ENCODE measurements at regions not wholly inside any gene's neighbourhood (a gene's known extent, or its start where the extent isn't known, plus 50 kb on each side); places are given as distances from the start of the nearest gene placed in this dataset.
A peak's percentile ranks its signal among the peaks of the same experiment; 100 is the strongest.
"Not testable (repeated sequence)": the region's sequence is repeated elsewhere in the genome, so short reads cannot be mapped to it uniquely, and the experiment has no call there.

DNA sequence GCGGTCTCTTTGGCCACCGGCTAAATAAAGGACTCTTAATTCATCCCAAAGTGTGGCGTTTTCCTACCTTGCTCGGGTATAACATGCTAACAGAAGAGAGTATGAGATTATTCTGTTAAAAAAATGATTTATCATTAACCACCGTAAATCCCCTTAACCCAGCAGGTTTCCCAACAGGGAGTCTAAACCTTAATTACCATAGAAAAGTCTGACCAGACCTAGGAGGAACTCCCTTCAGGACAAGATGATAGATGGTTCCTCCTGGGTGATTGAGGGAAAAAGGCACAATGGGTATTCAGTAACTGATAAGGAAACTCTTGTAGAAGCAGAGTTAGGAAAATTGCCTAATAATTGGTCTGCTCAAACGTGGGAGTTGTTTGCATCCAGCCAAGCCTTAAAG, 193.7 kb downstream of the ZNF737 start:
- no peaks in the 10 kb centered on the region for H3K36me3 ChIP-seq (replicated peaks; ENCODE audit: insufficient read depth, low read length)
- no peaks in the 10 kb centered on the region for H3K9me2 ChIP-seq (replicated peaks; ENCODE audit: insufficient read depth, low read length)
- no peaks in the 10 kb centered on the region for H3K9me3 ChIP-seq (replicated peaks; ENCODE audit: insufficient read depth, low read length)
- H3K4me1 ChIP-seq (ENCODE audit: low read length) = no peaks in the 10 kb centered on the region
- no peaks in the 10 kb centered on the region for H3F3A ChIP-seq (ENCODE audit: insufficient read depth, low read length)
- H3K79me2 ChIP-seq (ENCODE audit: low read length) = no peaks in the 10 kb centered on the region
- H3K4me3 ChIP-seq (ENCODE audit: low read length) = no peak overlapping the region
- H3K27me3 ChIP-seq (replicated peaks; ENCODE audit: insufficient read depth, low read length) = no peaks in the 10 kb centered on the region
- H4K20me1 ChIP-seq (ENCODE audit: insufficient read depth, low read length) = no peaks in the 10 kb centered on the region
- H2AFZ ChIP-seq (ENCODE audit: low read length) = no peak overlapping the region
- TF ChIP-seq EZH2 (optimal IDR thresholded peaks at IDR 0.05; ENCODE audit: low read depth, low read length) = no peak
- TF ChIP-seq, protein P1, sequence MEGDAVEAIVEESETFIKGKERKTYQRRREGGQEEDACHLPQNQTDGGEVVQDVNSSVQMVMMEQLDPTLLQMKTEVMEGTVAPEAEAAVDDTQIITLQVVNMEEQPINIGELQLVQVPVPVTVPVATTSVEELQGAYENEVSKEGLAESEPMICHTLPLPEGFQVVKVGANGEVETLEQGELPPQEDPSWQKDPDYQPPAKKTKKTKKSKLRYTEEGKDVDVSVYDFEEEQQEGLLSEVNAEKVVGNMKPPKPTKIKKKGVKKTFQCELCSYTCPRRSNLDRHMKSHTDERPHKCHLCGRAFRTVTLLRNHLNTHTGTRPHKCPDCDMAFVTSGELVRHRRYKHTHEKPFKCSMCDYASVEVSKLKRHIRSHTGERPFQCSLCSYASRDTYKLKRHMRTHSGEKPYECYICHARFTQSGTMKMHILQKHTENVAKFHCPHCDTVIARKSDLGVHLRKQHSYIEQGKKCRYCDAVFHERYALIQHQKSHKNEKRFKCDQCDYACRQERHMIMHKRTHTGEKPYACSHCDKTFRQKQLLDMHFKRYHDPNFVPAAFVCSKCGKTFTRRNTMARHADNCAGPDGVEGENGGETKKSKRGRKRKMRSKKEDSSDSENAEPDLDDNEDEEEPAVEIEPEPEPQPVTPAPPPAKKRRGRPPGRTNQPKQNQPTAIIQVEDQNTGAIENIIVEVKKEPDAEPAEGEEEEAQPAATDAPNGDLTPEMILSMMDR (IDR thresholded peaks at IDR 0.05; ENCODE audit: low read length) = no peak
- TF ChIP-seq EZH2phosphoT487 (IDR thresholded peaks at IDR 0.05; ENCODE audit: low read length) = no peak
- H3K4me2 ChIP-seq (ENCODE audit: low read depth, low read length) = no peak overlapping the region
- no peak overlapping the region for H3K27ac ChIP-seq (ENCODE audit: low read length)
- no peak overlapping the region for H3K9ac ChIP-seq (ENCODE audit: low read length)
- no peak for DNase-seq

DNA sequence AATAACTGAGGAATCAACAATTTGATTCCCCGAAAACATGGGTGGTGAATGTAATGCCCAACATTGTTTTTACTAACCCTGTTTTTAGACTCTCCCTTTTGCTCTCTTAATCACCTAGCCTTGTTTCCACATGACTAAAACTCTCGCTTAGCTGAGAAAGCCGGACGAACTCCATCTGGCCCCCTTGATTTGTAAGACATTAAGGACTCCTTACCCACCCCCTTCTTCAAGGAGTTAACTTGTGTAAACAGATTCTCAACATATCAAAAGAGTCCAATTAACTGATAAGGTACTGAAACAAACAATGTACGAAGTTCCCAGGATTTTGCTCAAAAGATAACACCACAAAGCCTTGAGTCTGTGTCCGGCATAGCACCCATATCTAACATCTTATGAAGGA, 194.3 kb downstream of the ZNF737 start:
- not testable (repeated sequence) for H3K9me3 ChIP-seq (replicated peaks; ENCODE audit: insufficient read depth, low read length); H3F3A ChIP-seq (ENCODE audit: insufficient read depth, low read length); H3K4me3 ChIP-seq (ENCODE audit: low read length); H3K27me3 ChIP-seq (replicated peaks; ENCODE audit: insufficient read depth, low read length); H3K9ac ChIP-seq (ENCODE audit: low read length); H3K79me2 ChIP-seq (ENCODE audit: low read length); H3K4me1 ChIP-seq (ENCODE audit: low read length); H4K20me1 ChIP-seq (ENCODE audit: insufficient read depth, low read length); H3K27ac ChIP-seq (ENCODE audit: low read length); H3K9me2 ChIP-seq (replicated peaks; ENCODE audit: insufficient read depth, low read length); H3K36me3 ChIP-seq (replicated peaks; ENCODE audit: insufficient read depth, low read length); DNase-seq; H3K4me2 ChIP-seq (ENCODE audit: low read depth, low read length); H2AFZ ChIP-seq (ENCODE audit: low read length)

DNA sequence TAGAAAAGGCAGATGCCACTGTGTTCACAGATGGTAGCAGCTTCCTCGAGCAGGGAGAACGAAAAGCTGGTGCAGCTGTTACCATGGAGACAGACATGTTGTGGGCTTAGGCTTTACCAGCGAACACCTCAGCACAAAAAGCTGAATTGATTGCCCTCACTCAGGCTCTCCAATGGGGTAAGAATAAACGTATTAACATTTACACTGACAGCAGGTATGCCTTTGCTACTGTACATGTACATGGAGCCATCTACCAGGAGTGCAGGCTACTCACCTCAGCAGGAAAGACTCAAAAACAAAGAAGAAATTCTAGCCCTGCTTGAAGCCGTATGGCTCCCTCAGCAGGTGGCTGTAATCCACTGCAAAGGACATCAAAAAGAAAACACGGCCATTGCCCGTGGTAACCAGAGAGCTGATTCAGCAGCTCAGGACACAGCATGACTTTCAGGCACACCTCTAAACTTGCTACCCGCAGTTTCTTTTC, 197.7 kb downstream of the ZNF737 start:
- TF ChIP-seq EZH2phosphoT487 (IDR thresholded peaks at IDR 0.05; ENCODE audit: low read length) = no peak
- TF ChIP-seq, protein P1 (IDR thresholded peaks at IDR 0.05; ENCODE audit: low read length) = peak; percentile 21
- TF ChIP-seq EZH2 (optimal IDR thresholded peaks at IDR 0.05; ENCODE audit: low read depth, low read length) = no peak
- peak; percentile 60 for DNase-seq
- Histone ChIP-seq H3K4me1 (ENCODE audit: low read length) (no peaks in the 10 kb centered on the region), H3K27me3 (replicated peaks; ENCODE audit: insufficient read depth, low read length) (no peaks in the 10 kb centered on the region), H3K4me2 (ENCODE audit: low read depth, low read length) (peak overlapping the region; percentile 16; the same call in 1 of the 2 replicates), H3K27ac (ENCODE audit: low read length) (peak overlapping the region; percentile 76; the same call in 1 of the 2 replicates), H3K4me3 (ENCODE audit: low read length) (no peak overlapping the region), H3K79me2 (ENCODE audit: low read length) (no peaks in the 10 kb centered on the region), H4K20me1 (ENCODE audit: insufficient read depth, low read length) (no peaks in the 10 kb centered on the region), H3K9me2 (replicated peaks; ENCODE audit: insufficient read depth, low read length) (no peaks in the 10 kb centered on the region), H2AFZ (ENCODE audit: low read length) (0 out of 2 replicates have a peak overlapping the region, but pooled peaks have one; percentile 23), H3K9ac (ENCODE audit: low read length) (peak overlapping the region; percentile 40; the same call in 1 of the 2 replicates), H3K9me3 (replicated peaks; ENCODE audit: insufficient read depth, low read length) (no peaks in the 10 kb centered on the region), H3K36me3 (replicated peaks; ENCODE audit: insufficient read depth, low read length) (no peaks in the 10 kb centered on the region), H3F3A (ENCODE audit: insufficient read depth, low read length) (no peaks in the 10 kb centered on the region)

DNA sequence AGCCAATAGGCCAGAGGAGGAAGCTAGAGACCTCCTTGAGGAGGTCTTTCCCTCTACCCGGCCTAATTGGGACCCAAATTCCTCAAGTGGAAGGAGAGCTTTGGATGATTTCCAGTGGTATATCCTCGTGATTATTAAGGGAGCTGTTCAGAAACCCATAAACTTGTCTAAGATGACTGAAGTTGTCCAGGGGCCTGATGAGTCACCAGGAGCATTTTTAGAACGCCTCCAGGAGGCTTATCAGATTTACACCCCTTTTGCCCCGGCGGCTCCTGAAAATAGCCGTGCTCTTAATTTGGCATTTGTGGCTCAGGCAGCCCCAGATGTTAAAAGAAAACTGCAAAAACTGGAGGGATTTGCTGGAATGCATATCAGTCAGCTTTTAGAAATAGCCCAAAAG, 198.1 kb downstream of the ZNF486 start:
- H3K9me2 ChIP-seq (replicated peaks; ENCODE audit: insufficient read depth, low read length) = no peaks in the 10 kb centered on the region
- H3K36me3 ChIP-seq (replicated peaks; ENCODE audit: insufficient read depth, low read length) = no peaks in the 10 kb centered on the region
- H3K27me3 ChIP-seq (replicated peaks; ENCODE audit: insufficient read depth, low read length) = no peaks in the 10 kb centered on the region
- H3K4me2 ChIP-seq (ENCODE audit: low read depth, low read length) = no peak overlapping the region
- no peaks in the 10 kb centered on the region for H3K9me3 ChIP-seq (replicated peaks; ENCODE audit: insufficient read depth, low read length)
- H4K20me1 ChIP-seq (ENCODE audit: insufficient read depth, low read length) = no peaks in the 10 kb centered on the region
- H3K4me3 ChIP-seq (ENCODE audit: low read length) = no peak overlapping the region
- peak overlapping the region; percentile 34; the same call in 1 of the 2 replicates for H3K27ac ChIP-seq (ENCODE audit: low read length)
- no peak for TF ChIP-seq EZH2 (optimal IDR thresholded peaks at IDR 0.05; ENCODE audit: low read depth, low read length)
- TF ChIP-seq EZH2phosphoT487 (IDR thresholded peaks at IDR 0.05; ENCODE audit: low read length) = no peak
- TF ChIP-seq, protein P1 (IDR thresholded peaks at IDR 0.05; ENCODE audit: low read length) = no peak
- H3K79me2 ChIP-seq (ENCODE audit: low read length) = no peaks in the 10 kb centered on the region
- no peak overlapping the region for H2AFZ ChIP-seq (ENCODE audit: low read length)
- H3K4me1 ChIP-seq (ENCODE audit: low read length) = no peaks in the 10 kb centered on the region
- peak overlapping the region; percentile 33; the same call in 1 of the 2 replicates for H3K9ac ChIP-seq (ENCODE audit: low read length)
- no peak for DNase-seq
- H3F3A ChIP-seq (ENCODE audit: insufficient read depth, low read length) = no peaks in the 10 kb centered on the region

Measured in MM.1S (cell line).